ENCODE measurements at regions not wholly inside any gene's neighbourhood (a gene's known extent, or its start where the extent isn't known, plus 50 kb on each side); places are given as distances from the start of the nearest gene placed in this dataset.
"Not testable (repeated sequence)": the region's sequence is repeated elsewhere in the genome, so short reads cannot be mapped to it uniquely, and the experiment has no call there.

GRCh38 chr1:166391279-166392066, 224.7 kb upstream of the FAM78B start:
- DNase-seq (ENCODE audit: low read depth), result no peak

DNA sequence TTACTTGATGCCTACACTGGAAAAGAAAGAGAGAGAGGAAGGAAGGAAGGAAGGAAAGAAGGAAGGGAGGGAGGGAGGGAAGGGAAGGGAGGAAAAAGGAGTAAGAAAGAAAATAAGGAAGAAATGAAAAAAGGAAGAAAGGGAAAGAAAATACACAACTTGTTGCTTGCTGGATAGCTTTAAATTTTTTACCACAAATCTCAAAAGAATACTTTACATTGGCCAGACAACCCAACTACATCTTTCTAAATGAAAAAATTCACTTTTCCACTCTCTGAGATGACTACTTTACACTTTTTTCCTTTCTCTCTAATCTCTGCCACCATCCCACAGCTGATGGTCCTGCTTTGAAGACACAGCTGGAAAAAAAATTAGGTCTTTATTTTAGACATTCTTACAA, 228.9 kb upstream of the FAM78B start:
- DNase-seq (ENCODE audit: low read depth), result no peak

DNA sequence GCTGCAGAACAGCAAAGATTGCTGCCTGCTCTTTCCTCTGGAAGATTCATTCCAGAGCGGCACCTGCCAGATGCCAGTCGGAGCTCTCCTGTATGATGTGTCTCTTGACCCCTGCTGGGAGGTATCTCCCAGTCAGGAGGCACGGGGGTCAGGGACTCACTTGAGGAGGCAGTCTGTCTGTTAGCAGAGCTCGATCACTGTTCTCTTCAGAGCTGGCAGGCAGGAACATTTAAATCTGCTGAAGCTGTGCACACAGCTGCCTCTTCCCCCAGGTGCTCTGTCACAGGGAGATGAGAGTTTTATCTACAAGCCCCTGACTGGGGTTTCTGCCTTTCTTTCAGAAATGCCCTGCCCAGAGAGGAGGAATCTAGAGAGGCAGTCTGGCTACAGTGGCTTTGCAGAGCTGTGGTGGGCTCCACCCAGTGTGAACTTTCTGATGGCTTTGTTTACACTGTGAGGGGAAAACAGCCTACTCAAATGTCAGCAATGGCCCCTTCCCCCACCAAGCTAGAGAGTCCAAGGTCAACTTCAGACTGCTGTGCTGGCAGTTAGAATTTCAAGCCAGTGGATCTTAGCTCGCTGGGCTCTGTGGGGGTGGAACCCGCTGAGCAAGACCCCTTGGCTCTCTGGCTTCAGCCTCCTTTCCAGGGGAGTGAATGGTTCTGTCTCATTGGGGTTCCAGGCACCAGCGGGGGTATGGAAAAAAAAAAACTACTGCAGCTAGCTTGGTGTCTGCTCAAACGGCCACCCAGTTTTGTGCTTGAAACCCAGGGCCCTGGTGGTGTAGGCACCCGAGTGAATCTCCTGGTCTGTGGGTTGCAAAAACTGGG, 242.7 kb upstream of the FAM78B start:
- DNase-seq (ENCODE audit: low read depth), result not testable (repeated sequence)

DNA sequence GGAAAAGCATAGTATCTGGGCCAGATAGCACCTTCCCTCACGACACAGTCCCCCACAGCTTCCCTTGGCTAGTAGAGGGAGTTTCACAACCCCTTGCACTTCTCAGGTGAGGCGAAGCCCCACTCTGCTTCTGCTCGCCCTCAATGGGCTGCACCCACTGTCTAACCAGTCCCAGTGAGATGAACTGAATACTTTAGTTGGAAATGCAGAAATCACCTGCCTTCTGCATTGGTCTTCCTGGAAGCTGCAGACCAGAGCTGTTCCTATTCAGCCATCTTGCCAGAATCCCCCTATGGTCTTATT, 243.2 kb upstream of the FAM78B start:
- DNase-seq (ENCODE audit: low read depth), result no peak

DNA sequence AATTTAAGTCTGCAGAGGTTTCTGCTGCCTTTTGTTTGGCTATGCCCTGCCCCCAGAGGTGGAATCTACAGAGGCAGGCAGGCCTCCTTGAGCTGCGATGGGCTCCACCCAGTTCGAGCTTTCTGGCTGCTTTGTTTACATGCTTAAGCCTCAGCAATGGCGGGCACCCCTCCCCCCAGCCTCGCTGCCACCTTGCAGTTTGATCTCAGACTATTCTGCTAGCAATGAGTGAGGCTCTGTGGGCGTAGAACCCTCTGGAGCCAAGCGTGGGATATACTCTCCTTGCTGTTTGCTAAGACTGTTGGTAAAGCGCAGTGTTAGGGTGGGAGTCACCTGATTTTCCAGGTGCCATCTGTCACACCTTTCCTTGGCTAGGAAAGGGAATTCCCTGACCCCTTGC, 250.0 kb upstream of the FAM78B start:
- not testable (repeated sequence) for DNase-seq (ENCODE audit: low read depth)

DNA sequence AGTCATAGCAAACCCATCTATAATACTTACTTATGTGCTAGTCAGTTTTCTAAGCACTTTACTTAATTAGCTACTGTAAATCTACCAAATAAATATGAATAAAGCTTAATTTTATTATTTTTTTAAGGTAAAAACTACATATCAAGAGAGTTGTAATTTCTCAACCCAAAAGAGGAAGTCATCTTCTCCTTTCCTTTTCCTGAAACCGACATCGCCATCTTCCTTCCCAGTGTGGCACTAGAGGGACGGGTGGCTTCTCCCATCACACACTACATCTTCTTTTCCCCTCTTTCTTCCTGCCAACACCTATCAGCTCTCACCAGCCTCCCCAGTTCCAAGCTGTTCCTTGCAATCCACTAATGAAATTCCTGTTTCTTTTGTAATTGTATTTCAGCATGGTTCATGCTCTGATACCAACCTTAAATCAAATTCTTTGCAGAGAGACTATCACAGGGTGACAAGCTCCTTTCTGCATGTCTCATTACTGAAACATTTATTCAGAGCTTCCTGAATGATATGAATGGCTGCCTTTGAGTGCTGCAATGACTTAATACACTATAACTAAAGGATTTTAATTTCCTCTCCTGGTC, 251.6 kb upstream of the FAM78B start:
- no peak for DNase-seq (ENCODE audit: low read depth)

DNA sequence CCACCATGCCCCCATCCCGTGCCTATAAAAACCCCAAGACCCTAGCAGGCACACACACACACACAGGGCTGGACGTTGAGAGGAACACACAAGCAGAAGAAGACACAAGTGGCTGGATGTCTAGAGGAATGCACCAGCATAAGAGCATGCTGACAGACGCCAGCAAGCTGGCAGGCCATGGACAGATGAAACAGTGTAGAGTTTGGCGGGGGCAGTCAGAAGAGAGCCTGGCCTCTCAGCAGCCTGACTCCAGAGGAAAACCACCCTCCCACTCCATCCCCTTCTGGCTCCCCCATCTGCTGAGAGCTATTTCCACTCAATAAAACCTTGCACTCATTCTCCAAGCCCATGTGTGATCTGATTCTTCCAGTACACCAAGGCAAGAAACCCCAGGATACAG, 255.8 kb upstream of the FAM78B start:
- DNase-seq (ENCODE audit: low read depth), result not testable (repeated sequence)

DNA sequence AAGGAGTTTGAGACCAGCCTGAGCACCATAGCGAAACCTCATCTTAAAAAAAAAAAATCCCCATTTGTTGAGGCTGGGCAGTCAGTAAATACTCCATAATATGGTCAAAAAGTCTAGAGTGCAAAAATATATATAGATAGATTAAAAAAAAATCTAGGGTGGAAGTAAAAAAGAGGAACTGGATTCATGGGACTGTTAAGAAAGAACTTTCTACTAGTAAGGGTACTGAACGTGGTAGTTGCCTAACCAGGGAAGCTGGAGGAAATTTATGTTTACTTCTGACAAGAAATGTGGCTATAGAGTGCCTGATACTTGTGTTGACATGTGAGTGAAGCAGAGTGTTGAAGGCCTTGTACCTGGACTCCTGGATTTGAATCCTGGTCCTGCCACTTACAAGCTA, 265.9 kb upstream of the FAM78B start:
- no peak for DNase-seq (ENCODE audit: low read depth)

DNA sequence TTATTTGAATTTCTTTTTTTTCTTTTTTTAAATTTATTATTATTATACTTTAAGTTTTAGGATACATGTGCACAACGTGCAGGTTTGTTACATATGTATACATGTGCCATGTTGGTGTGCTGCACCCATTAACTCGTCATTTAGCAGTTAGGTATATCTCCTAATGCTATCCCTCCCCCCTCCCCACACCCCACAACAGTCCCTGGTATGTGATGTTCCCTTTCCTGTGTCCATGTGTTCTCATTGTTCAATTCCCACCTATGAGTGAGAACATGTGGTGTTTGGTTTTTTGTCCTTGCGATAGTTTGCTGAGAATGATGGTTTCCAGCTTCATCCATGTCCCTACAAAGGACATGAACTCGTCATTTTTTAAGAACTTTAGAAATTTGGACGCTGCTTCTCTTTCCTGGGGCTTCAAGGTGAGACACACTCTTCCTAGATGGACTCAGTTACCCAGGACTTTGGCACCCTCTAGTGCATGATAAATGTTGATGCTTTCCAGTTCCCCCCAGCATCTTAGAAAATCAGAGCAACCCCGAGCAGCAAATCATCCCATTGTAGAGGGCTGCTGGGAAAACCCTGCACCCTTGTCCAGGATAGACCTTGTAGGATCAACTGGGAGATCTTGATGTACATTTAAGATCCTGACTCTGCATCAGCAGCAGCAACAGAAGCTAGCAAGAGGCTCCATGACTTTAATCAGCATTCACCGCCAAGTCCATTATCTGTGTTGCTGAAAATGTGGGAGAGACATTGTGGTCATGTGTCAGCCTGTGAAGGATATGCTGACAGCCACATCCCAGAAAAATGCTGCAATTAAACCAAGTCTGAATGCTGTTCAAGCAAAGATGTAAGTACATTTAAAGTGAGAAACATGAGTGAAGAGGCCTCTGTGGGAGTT, 266.9 kb upstream of the FAM78B start:
- DNase-seq (ENCODE audit: low read depth), result not testable (repeated sequence)

GRCh38 chr1:166457700-166458099, 290.9 kb upstream of the FAM78B start:
- no peak for DNase-seq (ENCODE audit: low read depth)

- DNase-seq (ENCODE audit: low read depth), result no peak
Observed at GRCh38 chr1:166464333-166464732, 297.5 kb upstream of the FAM78B start.

- DNase-seq (ENCODE audit: low read depth), result no peak
Observed at GRCh38 chr1:166470014-166470413, 303.2 kb upstream of the FAM78B start.

- DNase-seq (ENCODE audit: low read depth), result no peak
Observed at GRCh38 chr1:166470441-166470840, 303.6 kb upstream of the FAM78B start.

GRCh38 chr1:166471359-166471758, 304.6 kb upstream of the FAM78B start:
- no peak for DNase-seq (ENCODE audit: low read depth)

DNA sequence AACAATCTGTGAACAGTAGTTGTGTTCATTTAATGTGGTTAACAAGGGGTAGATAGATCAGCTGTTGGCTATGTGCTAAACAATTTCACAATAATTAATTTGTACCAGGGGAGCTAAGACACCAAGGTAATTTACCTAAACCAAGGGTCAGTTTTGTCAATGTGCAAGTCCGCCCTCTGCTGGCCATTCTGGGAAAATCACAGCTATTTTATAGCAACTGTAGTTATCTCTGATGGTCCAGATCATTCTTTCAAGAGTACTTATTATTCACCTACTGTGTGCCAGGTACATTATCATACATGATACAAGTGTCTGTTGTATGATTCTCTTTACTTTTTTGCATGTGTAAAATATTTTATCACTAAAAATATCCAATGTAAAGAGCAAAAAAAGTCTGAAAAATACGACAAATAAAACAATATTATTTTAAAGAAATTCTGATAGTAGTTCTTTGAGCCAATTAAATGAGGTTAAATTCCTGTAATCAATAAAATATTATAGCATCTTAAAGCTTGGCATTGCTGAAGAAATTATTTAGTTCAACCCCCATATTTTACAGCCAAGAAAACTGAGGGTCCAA, 312.3 kb upstream of the FAM78B start:
- peak; percentile 15 for DNase-seq (ENCODE audit: low read depth)

GRCh38 chr1:166484471-166484870, 317.7 kb upstream of the FAM78B start:
- DNase-seq (ENCODE audit: low read depth), result no peak

GRCh38 chr1:166484871-166485270, 318.1 kb upstream of the FAM78B start:
- no peak for DNase-seq (ENCODE audit: low read depth)

DNA sequence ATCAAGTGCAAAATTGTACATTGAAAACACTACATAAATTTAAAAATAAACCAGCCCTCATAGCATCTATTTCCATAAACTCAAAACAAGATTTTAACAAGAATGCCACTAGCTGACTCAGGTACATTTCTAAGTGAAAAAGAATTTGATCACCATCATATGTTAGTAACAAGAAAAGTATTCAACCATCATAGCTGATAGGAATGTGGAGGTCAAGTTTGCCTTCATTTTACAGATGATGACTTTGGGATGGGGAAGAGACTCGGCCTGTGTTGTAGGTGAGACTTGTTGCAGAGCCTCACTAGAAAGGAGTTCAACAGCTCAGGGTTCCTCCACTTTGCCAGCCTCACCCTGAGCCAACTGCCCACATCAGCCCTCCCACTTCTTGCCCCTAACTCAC, 318.8 kb upstream of the FAM78B start:
- no peak for DNase-seq (ENCODE audit: low read depth)

DNA sequence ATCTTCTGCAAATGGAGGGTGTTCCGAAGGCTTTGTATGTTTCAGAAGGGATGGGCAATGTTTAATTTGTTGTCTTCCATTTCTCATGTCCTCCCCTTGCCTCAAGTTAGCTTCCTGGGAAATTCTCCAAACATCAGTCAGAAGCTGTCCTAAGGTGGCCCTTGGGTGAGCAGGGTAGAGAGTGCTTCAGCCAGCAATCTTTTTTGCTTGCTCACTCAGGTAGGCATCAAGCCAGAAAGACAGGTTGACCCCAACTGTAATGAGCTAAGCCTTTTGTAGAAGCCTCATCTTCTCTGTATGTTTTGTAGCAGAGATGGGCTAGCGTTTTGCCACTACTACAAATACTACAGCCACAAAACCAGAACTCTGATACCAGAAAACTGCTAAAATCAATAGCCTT, 321.5 kb upstream of the FAM78B start:
- DNase-seq (ENCODE audit: low read depth), result no peak

GRCh38 chr1:166489356-166489669, 322.5 kb upstream of the FAM78B start:
- no peak for DNase-seq (ENCODE audit: low read depth)

DNA sequence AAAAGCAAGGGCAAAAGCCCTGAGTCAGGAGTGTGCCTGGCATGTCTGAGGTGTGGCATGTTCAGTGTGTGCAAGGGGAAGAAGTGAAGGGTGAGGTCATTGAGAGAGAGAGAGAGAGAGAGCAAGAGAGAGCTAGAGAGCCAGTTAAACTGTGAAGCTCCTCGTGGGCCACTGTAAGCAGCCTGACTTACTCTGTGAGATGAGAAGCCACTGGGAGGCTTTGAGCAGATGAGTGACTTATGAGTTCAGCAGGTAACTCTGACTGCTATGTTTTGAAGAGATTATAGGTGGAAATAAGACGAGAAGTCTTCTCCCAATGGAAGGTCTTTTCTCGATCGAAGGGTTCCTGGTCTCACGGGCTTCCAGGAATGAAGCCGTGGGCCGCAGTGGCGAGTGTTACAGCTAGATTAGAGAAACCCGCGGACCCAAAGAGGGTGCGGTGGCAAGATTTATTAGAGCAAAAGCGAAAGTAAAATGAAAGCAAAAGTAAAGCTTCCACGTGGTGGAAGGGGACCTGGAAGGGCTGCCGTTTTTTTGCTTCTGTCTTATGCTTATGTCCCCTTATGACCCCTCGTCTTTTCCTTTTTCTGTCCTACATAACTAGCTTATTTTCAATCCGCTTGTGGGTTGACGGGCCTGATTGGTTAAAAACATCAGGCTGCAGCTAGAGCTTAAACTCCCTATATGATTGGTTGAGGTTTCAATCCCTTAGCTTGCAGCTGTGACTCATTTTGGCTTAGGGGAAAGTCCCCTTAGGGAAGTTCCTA, 323.1 kb upstream of the FAM78B start:
- no peak for DNase-seq (ENCODE audit: low read depth)
